SK-N-MC (cell line): ENCODE measurements at regions not wholly inside any gene's neighbourhood (a gene's known extent, or its start where the extent isn't known, plus 50 kb on each side); places are given as distances from the start of the nearest gene placed in this dataset.

Source experiments
- EZH2 ChIP-seq: fragments of 200-600 bp; sonication (generic); IDR thresholded peaks from one replicate; pipeline ENCODE4 v1.6.1; 2017; ENCODE audit warnings: antibody characterized with exemption
- POLR2AphosphoS5 ChIP-seq: IDR thresholded peaks from 2 replicates; pipeline ENCODE4 v1.6.1; 2012; ENCODE audit warnings: mild to moderate bottlenecking, low read depth, low read length, borderline replicate concordance

GRCh38 chr5:117182104-117182503, 607.5 kb upstream of the SEMA6A start:
- no peak for TF ChIP-seq EZH2
- no peak for TF ChIP-seq POLR2AphosphoS5
